Activated T-cell treated with anti-CD3 and anti-CD28 coated beads, Interleukin-2, amount 50 U/mL, for 72 hours (primary cell): ENCODE measurements at regions not wholly inside any gene's neighbourhood (a gene's known extent, or its start where the extent isn't known, plus 50 kb on each side); places are given as distances from the start of the nearest gene placed in this dataset.
A peak's percentile ranks its signal among the peaks of the same experiment; 100 is the strongest.
"Not testable (repeated sequence)": the region's sequence is repeated elsewhere in the genome, so short reads cannot be mapped to it uniquely, and the experiment has no call there.

Source experiments
- ATAC-seq, 2 donors: fragments of 150-1000 bp; cut with Tn5 transposase; replicated peaks in 1 of 2; 2 replicates each; pipeline ENCODE4 v1.10.0; 2021; ENCODE audit warnings: moderate library complexity in 2 of 2, mild to moderate bottlenecking in 1 of 2
- DNase-seq, 2 donors: peaks; one replicate each; pipeline ENCODE4 v3.0.0; 2021 to 2022; ENCODE audit warnings: mixed read lengths in 1 of 2
- H3K27ac Mint-ChIP-seq: one replicate; pipeline ENCODE4 v1.8.0; 2022; ENCODE audit warnings: mild to moderate bottlenecking, moderate library complexity, mixed read lengths
- H3K27me3 Mint-ChIP-seq: one replicate; pipeline ENCODE4 v1.8.0; 2022; ENCODE audit warnings: low read depth, mixed read lengths
- H3K36me3 Mint-ChIP-seq, 2 donors: one replicate each; pipeline ENCODE4 v1.8.0; 2022; ENCODE audit warnings: mixed read lengths in 2 of 2, mild to moderate bottlenecking in 1 of 2; ENCODE audit not compliant: insufficient read depth in 2 of 2
- H3K4me1 Mint-ChIP-seq: one replicate; pipeline ENCODE4 v1.8.0; 2022; ENCODE audit warnings: low read depth, mixed read lengths
- H3K4me3 Mint-ChIP-seq, 2 donors: one replicate each; pipeline ENCODE4 v1.8.0; 2022; ENCODE audit warnings: mild to moderate bottlenecking in 2 of 2, mixed read lengths in 2 of 2, moderate library complexity in 2 of 2
- H3K9me3 Mint-ChIP-seq, 2 donors: one replicate each; pipeline ENCODE4 v1.8.0; 2022; ENCODE audit warnings: mixed read lengths in 2 of 2

DNA sequence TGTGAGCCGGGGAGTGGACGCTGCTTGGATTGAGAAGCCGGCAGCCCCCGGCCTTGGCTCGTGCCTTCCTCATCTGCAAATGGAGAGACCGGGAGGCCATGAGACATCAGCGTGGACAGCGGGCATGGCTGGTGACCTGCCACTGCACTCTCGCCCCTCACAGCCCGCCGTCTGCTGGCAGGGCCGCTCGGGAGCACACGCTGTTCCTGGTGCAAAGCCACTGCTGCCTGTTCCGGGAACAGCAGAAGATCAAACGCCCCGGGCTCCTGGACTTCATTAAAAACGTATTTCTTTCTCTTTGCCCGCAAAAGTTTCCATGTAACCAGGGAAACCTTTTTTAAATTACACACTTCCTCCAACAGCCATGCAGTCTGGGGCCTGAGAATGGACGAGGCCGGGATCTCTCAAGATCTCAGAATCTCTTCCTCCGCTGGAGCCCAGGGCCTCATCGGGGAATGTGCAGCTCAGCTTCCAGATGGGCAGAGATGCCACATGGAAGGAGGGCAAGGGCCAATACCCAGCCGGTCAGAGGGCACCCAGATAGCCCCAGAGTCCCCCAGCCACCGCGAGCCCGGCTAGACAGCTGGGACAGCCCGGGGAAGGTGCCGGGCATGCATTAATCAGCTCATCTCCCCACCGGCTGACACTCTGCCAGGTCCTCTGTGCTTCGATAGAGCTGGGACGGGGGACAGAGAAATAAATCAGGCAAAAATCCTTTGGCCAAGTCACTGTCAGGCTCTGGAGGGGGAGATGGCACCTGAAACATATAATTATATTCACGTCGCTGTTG is 62.8 kb upstream of the PRR5 start:
- ATAC-seq (no peak), DNase-seq (no peak)
- Mint-ChIP-seq H3K27ac (no peak overlapping the region), H3K36me3 (no peaks in the 10 kb centered on the region), H3K4me3 (no peak overlapping the region), H3K4me1 (no peaks in the 10 kb centered on the region), H3K27me3 (peaks cover 7% of the 10 kb centered on the region), H3K9me3 (peaks cover 0 to 6% of the 10 kb centered on the region in 2 donors)

DNA sequence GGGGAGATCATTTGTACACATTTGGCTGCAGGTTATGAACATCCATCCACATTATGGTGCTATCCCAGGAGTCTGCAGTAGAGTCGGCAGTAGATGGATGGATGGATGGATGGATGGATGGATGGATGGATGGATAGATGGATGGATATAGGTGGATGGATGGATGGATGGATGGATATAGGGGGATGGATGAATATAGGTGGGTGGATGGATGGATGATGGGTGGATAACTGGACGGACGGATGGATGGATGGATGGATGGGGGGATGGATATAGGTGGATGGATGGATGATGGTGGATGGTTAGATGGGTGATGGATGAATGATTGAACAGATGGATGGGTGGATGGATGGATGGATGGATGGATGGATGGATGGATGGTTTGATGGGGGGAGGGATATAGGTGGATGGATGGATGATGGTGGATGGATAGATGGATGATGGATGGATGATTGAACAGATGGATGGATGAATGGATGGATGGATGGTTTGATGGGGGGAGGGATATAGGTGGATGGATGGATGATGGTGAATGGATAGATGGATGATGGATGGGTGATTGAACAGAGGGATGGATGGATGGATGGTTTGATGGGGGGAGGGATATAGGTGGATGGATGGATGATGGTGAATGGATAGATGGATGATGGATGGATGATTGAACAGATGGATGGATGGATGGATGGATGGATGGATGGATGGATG is 65.3 kb upstream of the PRR5 start:
- ATAC-seq, H3K36me3 Mint-ChIP-seq, H3K9me3 Mint-ChIP-seq, H3K27ac Mint-ChIP-seq, H3K27me3 Mint-ChIP-seq, H3K4me3 Mint-ChIP-seq, H3K4me1 Mint-ChIP-seq, DNase-seq: not testable (repeated sequence)

DNA sequence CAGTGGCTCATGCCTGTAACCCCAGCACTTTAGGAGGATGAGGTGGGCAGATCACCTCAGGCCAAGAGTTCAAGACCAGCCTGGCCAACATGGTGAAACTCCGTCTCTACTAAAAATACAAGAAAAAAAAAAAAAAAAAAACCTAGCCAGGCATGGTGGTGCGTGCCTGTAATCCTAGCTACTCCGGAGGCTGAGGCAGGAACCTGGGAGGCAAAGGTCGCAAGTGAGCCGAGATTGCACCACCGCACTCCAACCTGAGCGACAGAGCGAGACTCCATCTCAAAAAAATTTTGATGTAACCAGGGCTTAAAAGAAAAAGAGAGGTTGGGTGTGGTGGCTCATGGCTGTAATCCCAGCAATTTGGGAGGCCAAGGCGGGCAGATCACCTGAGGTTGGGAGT is 66.4 kb upstream of the PRR5 start:
- H3K4me3 Mint-ChIP-seq, H3K27ac Mint-ChIP-seq, DNase-seq, H3K27me3 Mint-ChIP-seq, H3K4me1 Mint-ChIP-seq, ATAC-seq, H3K36me3 Mint-ChIP-seq, H3K9me3 Mint-ChIP-seq: not testable (repeated sequence)

DNA sequence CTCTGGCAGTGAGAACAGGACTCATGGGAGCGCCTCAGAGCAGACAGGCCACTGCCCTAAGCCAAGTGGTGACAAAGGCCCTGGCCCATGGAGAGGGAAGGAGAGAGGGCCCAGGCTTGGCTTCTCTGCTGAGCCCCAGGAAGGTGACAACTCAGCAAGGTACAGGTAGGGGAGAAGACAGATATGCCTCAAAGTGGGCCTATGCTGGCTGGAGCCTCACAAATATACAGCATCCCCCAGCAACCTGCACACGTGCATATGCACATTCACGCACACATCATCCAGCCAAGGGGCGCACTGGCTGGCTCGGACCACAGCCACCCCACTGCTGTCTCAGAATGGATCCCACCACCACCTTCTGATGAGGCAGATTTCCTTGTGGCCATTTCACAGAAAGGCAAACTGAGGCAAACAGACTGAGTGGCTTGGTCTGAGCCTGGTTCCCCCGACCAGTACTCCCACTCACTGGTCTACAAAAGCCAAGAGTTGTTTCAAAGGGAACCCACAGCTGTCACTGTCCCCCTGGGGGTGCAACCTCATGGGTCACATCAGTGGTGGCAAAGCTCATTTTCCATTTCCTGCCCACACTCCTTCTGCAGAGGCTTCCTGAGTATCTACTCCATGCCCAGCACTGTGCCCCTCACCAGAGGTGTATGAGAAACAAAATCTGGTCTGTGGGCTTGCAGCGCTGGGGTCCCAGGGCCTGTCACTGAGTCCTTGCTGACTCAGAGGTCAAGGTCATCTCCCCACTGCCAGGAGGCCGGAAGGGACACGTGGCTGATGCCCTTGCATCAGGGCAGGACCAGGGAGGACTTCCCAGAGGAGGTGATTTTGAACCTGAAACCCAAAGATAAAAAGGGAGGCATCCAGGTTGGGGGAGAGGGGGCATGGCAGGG is 67.3 kb upstream of the PRR5 start:
- no peak for ATAC-seq
- no peak overlapping the region for H3K4me3 Mint-ChIP-seq
- H3K4me1 Mint-ChIP-seq, result no peaks in the 10 kb centered on the region
- H3K36me3 Mint-ChIP-seq, result peaks cover 0 to 3% of the 10 kb centered on the region in 2 donors
- DNase-seq, result no peak
- peaks cover 2 to 6% of the 10 kb centered on the region in 2 donors for H3K9me3 Mint-ChIP-seq
- H3K27ac Mint-ChIP-seq, result no peak overlapping the region
- peaks cover 7% of the 10 kb centered on the region for H3K27me3 Mint-ChIP-seq

DNA sequence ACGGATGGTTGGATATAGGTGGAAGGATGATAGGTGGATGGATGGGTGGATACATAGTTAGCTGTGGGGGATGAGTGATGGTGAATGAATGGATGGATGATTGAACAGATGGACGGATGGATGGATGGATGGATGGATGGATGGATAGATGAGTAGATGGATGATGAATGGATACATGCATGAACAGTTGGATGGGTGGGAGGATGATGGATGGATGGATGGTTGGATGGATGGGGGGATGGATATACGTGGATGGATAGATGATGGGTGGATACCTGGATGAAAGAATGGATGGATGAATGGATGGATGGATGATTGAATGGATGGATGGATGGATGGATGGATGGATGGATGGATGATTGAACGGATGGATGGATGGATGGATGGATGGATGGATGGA is 68.4 kb upstream of the PRR5 start:
- peaks cover 7% of the 10 kb centered on the region for H3K27me3 Mint-ChIP-seq
- H3K27ac Mint-ChIP-seq, result no peak overlapping the region
- peaks cover 0 to 3% of the 10 kb centered on the region in 2 donors for H3K36me3 Mint-ChIP-seq
- DNase-seq (no peak), ATAC-seq (no peak)
- peaks cover 2 to 6% of the 10 kb centered on the region in 2 donors for H3K9me3 Mint-ChIP-seq
- H3K4me3 Mint-ChIP-seq, result no peak overlapping the region
- H3K4me1 Mint-ChIP-seq, result no peaks in the 10 kb centered on the region

DNA sequence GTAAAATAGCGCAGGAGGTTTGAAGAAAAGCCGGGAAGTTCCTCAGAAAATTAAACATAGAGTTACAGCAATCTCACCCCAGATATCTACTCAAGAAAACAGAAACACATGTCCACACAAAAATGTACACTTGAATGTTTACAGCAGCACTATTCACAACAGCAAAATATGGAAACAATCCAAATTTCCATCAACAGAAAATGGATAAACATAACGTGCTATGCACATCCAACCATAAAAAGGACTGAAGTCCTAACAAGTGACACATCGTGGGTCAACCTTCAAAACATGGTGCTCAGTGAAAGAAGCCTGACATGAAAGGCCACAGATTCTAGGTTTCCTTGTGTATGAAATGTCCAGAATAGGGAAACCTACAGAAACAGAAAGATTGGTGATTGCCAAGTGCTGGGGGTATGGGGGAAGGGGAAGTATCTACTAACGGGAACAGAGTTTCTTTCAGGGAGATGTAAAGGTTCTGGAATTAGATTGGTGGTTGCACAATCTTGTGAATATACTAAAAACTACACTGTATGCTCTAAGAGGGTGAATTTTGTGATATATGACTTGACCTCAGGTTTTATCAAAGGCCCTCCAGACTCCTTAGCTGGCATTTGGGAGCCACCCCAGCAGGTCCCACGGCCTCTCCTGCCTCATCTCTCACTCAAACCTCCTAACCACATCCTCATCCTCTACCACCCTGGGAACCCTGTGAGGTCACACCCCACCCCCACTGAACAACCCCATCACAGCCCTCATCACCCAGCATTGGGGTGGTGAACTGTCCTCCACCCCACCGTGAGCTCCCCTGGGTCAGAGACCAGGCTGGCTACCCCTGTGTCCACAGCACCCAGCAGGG is 69.2 kb upstream of the PRR5 start:
- H3K36me3 Mint-ChIP-seq, result peaks cover 0 to 3% of the 10 kb centered on the region in 2 donors
- no peaks in the 10 kb centered on the region for H3K4me1 Mint-ChIP-seq
- H3K27ac Mint-ChIP-seq, result no peak overlapping the region
- peaks cover 7% of the 10 kb centered on the region for H3K27me3 Mint-ChIP-seq
- peak in 1 of 2 donors; percentile 9 for DNase-seq
- H3K9me3 Mint-ChIP-seq, result peaks cover 2 to 6% of the 10 kb centered on the region in 2 donors
- peak in 1 of 2 donors; percentile 32 for ATAC-seq
- H3K4me3 Mint-ChIP-seq, result no peak overlapping the region

DNA sequence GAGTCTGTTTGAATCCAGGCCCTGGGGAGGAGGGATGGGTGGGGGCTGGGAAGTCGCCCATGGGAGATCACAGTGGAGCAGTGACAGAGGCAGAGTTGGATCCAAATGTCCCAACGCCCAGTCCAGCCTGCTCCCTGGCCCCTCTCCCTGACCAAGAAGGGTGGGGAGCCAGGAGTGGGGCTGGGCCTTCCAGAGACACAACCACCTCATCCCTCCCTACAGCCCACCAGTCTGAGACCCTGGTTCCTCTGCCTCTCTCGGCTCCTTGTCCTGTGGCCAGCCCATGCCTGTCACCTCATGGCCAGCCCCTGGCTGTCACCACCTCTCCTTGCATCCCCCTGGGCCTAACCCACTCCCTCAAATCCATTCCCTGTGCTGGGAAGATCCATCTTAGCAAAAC is 71.2 kb upstream of the PRR5 start:
- DNase-seq (no peak), ATAC-seq (no peak)
- Mint-ChIP-seq H3K27me3 (no peaks in the 10 kb centered on the region), H3K36me3 (peaks cover 0 to 3% of the 10 kb centered on the region in 2 donors), H3K9me3 (peaks cover 0 to 2% of the 10 kb centered on the region in 2 donors), H3K27ac (no peak overlapping the region), H3K4me3 (no peak overlapping the region), H3K4me1 (no peaks in the 10 kb centered on the region)

DNA sequence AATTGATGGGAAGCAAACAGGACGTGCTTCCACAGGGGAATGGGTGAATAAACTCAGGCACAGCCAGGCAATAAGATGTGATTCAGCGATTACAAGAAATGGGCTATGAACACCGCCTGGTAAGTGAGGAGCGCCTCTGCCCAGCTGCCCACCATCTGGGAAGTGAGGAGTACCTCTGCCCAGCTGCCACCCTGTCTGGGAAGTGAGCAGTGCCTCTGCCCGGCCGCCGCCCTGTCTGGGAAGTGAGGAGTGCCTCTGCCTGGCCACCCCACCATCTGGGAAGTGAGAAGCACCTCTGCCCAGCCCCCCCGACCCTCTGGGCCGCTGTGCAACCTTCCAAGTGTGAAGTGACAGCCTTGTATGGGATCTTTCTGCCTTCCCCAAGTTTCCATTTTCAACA is 73.2 kb upstream of the PRR5 start:
- no peak for DNase-seq
- Mint-ChIP-seq H3K4me1 (no peaks in the 10 kb centered on the region), H3K36me3 (peaks cover 0 to 3% of the 10 kb centered on the region in 2 donors), H3K27ac (no peak overlapping the region), H3K27me3 (no peaks in the 10 kb centered on the region), H3K9me3 (peaks cover 0 to 2% of the 10 kb centered on the region in 2 donors), H3K4me3 (no peak overlapping the region)
- ATAC-seq, result no peak

DNA sequence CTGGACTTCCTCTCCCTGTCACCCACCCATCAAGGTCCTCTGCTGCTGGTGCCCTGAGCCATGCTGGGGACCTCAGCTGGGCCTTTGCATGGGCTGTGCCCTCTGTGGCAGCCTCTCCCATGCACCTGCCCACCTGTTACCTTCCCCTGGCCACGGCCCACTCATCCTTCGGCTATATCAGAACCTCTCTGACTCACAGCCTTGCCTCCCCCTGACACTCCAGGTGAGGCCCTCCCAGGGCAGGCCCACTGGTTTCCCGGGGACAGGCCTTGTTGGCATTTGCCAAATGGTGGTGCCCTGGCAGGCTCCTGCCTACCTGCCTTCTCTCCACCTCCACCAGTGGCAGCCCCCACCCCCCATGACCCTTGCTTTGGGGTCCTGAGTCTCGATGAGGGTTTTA is 73.7 kb upstream of the PRR5 start:
- DNase-seq (no peak), ATAC-seq (no peak)
- Mint-ChIP-seq H3K27me3 (no peaks in the 10 kb centered on the region), H3K9me3 (peaks cover 0 to 2% of the 10 kb centered on the region in 2 donors), H3K36me3 (peaks cover 0 to 3% of the 10 kb centered on the region in 2 donors), H3K4me3 (no peak overlapping the region), H3K4me1 (no peaks in the 10 kb centered on the region), H3K27ac (no peak overlapping the region)

DNA sequence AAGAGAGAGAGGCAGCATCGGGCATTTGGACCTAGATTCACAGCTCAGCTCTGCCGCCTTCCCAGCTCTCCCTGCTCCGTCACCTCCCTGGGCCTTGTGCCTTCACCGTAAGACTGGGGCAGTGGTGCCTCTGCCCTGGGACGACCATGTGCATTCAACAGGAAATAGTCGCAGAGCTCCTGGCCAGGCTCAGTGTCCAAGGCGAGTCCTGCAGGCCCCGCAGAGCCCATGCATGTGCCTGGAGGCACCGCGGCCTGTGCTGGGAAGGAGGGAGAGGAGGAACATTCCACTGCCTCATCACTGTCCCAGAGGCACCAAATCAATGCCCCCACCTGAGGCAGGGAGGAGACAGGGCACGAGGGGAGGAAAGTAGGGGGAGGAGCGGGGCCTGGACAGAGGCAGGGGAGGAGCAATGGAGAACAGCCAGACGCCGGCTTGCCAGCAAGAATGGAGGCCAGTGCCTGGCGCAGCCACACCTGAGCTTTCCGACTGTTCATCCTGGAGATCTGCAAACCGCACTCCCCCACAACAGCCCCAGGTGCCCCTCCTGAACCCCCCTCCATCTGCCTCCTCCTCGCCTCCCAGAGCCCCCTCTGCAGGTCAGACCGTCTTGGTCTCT is 74.4 kb upstream of the PRR5 start:
- DNase-seq, result no peak
- Mint-ChIP-seq H3K27me3 (no peaks in the 10 kb centered on the region), H3K27ac (no peak overlapping the region), H3K4me3 (no peak overlapping the region), H3K4me1 (no peaks in the 10 kb centered on the region), H3K9me3 (peaks cover 0 to 2% of the 10 kb centered on the region in 2 donors), H3K36me3 (peaks cover 0 to 3% of the 10 kb centered on the region in 2 donors)
- ATAC-seq, result no peak

DNA sequence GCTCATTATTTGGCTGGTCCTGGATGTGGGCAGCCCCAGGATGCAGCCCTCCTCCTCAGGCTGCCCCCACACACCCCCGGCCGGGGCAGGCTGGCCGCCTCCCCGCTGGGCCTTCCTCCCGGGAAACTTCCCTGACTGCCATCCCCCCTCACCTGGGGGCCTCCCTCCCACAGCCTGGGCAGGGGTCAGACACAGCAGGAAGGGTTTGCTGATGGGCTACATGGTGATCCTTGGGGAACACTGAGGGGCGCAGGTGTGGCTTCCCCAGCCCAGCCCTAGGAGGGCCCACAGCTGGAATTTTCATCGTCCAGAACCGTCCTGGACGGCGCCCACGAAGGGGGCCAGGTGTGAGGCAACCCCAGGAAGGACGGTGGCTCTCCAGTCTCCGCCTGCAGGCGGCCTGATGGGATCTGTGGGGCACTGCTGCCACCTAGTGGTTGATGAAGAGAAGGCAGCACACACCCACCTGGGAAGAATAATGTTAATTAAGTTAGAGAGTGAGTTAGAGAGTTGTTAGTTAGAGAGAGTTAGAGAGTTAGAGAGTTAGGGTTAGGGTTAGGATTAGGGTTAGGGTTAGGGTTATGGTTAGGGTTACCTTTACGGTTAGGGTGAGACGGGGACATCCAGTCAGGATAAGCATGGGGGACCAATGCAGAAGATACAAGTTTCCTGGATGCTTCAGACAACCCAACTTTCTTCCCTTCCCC is 75.9 kb upstream of the PRR5 start:
- Mint-ChIP-seq H3K4me1 (no peaks in the 10 kb centered on the region), H3K36me3 (no peaks in the 10 kb centered on the region), H3K4me3 (no peak overlapping the region), H3K9me3 (peaks cover 0 to 2% of the 10 kb centered on the region in 2 donors), H3K27me3 (no peaks in the 10 kb centered on the region), H3K27ac (no peak overlapping the region)
- ATAC-seq, result peak; percentile 77 to 79
- DNase-seq, result peak; percentile 72 to 86

DNA sequence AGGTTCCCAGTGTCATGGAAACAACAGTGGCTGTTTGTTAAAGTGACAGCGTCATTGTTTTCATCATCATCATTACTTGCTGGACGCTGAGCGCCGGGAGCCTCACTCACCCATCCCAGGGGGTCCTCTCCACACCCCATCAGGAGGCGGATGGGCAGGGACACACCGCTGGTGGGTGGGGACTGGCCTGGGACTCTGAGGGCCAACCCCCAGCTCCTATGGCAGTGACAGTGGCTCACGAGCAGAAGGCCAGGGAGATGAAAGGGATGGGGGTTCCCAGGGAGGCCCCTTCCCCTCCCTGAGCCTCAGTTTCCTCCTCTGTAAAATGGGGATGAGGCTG is 76.6 kb upstream of the PRR5 start:
- no peak overlapping the region for H3K27ac Mint-ChIP-seq
- no peaks in the 10 kb centered on the region for H3K36me3 Mint-ChIP-seq
- ATAC-seq (no peak), DNase-seq (no peak)
- no peak overlapping the region for H3K4me3 Mint-ChIP-seq
- no peaks in the 10 kb centered on the region for H3K9me3 Mint-ChIP-seq
- H3K27me3 Mint-ChIP-seq, result no peaks in the 10 kb centered on the region
- no peaks in the 10 kb centered on the region for H3K4me1 Mint-ChIP-seq
